B cell (primary cell): ENCODE measurements at regions not wholly inside any gene's neighbourhood (a gene's known extent, or its start where the extent isn't known, plus 50 kb on each side); places are given as distances from the start of the nearest gene placed in this dataset.

Source experiments
- ATAC-seq: fragments of 200-7000 bp; cut with Tn5 transposase; one replicate; pipeline ENCODE4 v1.10.0; 2021; ENCODE audit warnings: low read depth, mild to moderate bottlenecking, moderate number of reproducible peaks, moderate library complexity
- CTCF ChIA-PET: fragments of 350-600 bp; sonication (Branson Sonifier 250); formaldehyde crosslinking; loops from one replicate; lab custom pipeline; 2021; ENCODE audit warnings: antibody characterized with exemption, inconsistent platforms; lab: Charles Lee
- POLR2A ChIA-PET: fragments of 350-600 bp; sonication (Branson Sonifier 250); formaldehyde crosslinking; loops from one replicate; lab custom pipeline; 2021; ENCODE audit warnings: antibody characterized with exemption; lab: Charles Lee
- DNase-seq: peaks from one replicate; pipeline ENCODE4 v3.0.0; 2013
- H2AFZ ChIP-seq: 2 replicates; pipeline ENCODE4 v1.6.1; 2012; ENCODE audit warnings: mild to moderate bottlenecking, low read depth, low read length; ENCODE audit not compliant: insufficient read depth, poor library complexity, severe bottlenecking
- H3K27ac ChIP-seq, 2 donors: 1 replicate in 1 of 2; 2 replicates in 1 of 2; pipeline ENCODE4 v1.5.1; 2012 to 2013; ENCODE audit warnings: low read length in 2 of 2, mild to moderate bottlenecking in 2 of 2, moderate library complexity in 1 of 2
- H3K27me3 ChIP-seq, 4 experiments: fragments of 200-600 bp in 1 of 4; sonication (generic) in 1 of 4; replicated peaks in 1 of 4; 1 replicate in 2 of 4; 2 replicates in 2 of 4; pipeline versions ENCODE4 v1.6.1 to v1.7.0; 2013 to 2016; ENCODE audit warnings: low read length in 3 of 4, mild to moderate bottlenecking in 2 of 4, mixed read lengths in 1 of 4, moderate library complexity in 1 of 4; ENCODE audit not compliant: insufficient read depth in 4 of 4, control insufficient read depth in 3 of 4; ENCODE audit errors: control extremely low read depth in 1 of 4
- H3K36me3 ChIP-seq, 2 experiments: replicated peaks in 1 of 2; 1 replicate in 1 of 2; 2 replicates in 1 of 2; pipeline versions ENCODE4 v1.6.1 to v1.7.1; 2013; ENCODE audit warnings: low read length in 1 of 2; ENCODE audit not compliant: insufficient read depth in 2 of 2, control insufficient read depth in 1 of 2; ENCODE audit errors: control extremely low read depth in 1 of 2, extremely low read depth in 1 of 2
- H3K4me1 ChIP-seq, 2 donors: fragments of 200-600 bp in 1 of 2; sonication (generic) in 1 of 2; 1 replicate in 1 of 2; 2 replicates in 1 of 2; pipeline versions ENCODE4 v1.5.1 to v1.6.1; 2013 to 2017; ENCODE audit warnings: low read length in 2 of 2; ENCODE audit not compliant: control insufficient read depth in 2 of 2, insufficient read depth in 2 of 2
- H3K4me2 ChIP-seq: replicated peaks from 2 replicates; pipeline ENCODE3; 2012; ENCODE audit warnings: mild to moderate bottlenecking, low read depth, low read length; ENCODE audit not compliant: poor library complexity, severe bottlenecking
- H3K4me3 ChIP-seq, 5 experiments: fragments of 200-600 bp in 1 of 5; sonication (generic) in 1 of 5; 1 replicate in 3 of 5; 2 replicates in 2 of 5; pipeline versions ENCODE4 v1.5.1 to v1.7.0; 2011 to 2016; ENCODE audit warnings: low read length in 4 of 5, mild to moderate bottlenecking in 4 of 5, low read depth in 2 of 5, control low read depth in 1 of 5, moderate library complexity in 1 of 5; ENCODE audit not compliant: insufficient read depth in 1 of 5; ENCODE audit errors: control extremely low read depth in 1 of 5, extremely low read depth in 1 of 5
- H3K79me2 ChIP-seq: fragments of 200-600 bp; sonication (generic); one replicate; pipeline ENCODE4 v1.6.0; 2016; ENCODE audit warnings: low read length; ENCODE audit not compliant: control insufficient read depth, insufficient read depth
- H3K9ac ChIP-seq: fragments of 200-600 bp; sonication (generic); 2 replicates; pipeline ENCODE4 v1.6.1; 2017; ENCODE audit warnings: mild to moderate bottlenecking, low read length, moderate library complexity
- H3K9me3 ChIP-seq, 3 donors: one replicate each; pipeline versions ENCODE4 v1.6.1 to v1.7.1; 2013; ENCODE audit warnings: low read length in 2 of 3; ENCODE audit not compliant: control insufficient read depth in 2 of 3, insufficient read depth in 1 of 3; ENCODE audit errors: control extremely low read depth in 1 of 3
- H4K20me1 ChIP-seq: 2 replicates; pipeline ENCODE4 v1.6.0; 2012; ENCODE audit warnings: mild to moderate bottlenecking, low read length; ENCODE audit not compliant: insufficient read depth, control insufficient read depth, poor library complexity, severe bottlenecking
- H3K27ac Mint-ChIP-seq: one replicate; pipeline ENCODE4 v1.8.0; 2021; ENCODE audit warnings: mixed read lengths
- H3K27me3 Mint-ChIP-seq: one replicate; pipeline ENCODE4 v1.8.0; 2021; ENCODE audit warnings: mixed read lengths
- H3K4me1 Mint-ChIP-seq: one replicate; pipeline ENCODE4 v1.8.0; 2021; ENCODE audit warnings: mixed read lengths
- H3K4me3 Mint-ChIP-seq: one replicate; pipeline ENCODE4 v1.8.0; 2021; ENCODE audit warnings: mixed read lengths
- H3K9me3 Mint-ChIP-seq: one replicate; pipeline ENCODE4 v1.8.0; 2022; ENCODE audit warnings: mixed read lengths; ENCODE audit not compliant: insufficient read depth
- EZH2 ChIP-seq: IDR thresholded peaks from 2 replicates; pipeline ENCODE4 v1.6.1; 2012; ENCODE audit warnings: borderline replicate concordance, low read depth, mild to moderate bottlenecking, moderate library complexity, low read length; ENCODE audit not compliant: insufficient read depth, poor library complexity, severe bottlenecking
- WGBS: methylation state at CpG from one replicate; pipeline ENCODE4 v1.1.5; 2013; ENCODE audit warnings: missing lambda C conversion rate; ENCODE audit not compliant: insufficient coverage; 5-methylcytosine and 5-hydroxymethylcytosine counted together
- intact Hi-C: fragments of 100-400 bp; cut with micrococcal nuclease; formaldehyde crosslinking; loops from one replicate; pipeline ENCODE4 v1.10.0; 2022
- TF ChIP-seq, protein P1 (sequence below): fragments of 200-600 bp; IDR thresholded peaks from one replicate; pipeline ENCODE4 v1.8.0; 2022; ENCODE audit warnings: antibody characterized with exemption, mild to moderate bottlenecking

DNA sequence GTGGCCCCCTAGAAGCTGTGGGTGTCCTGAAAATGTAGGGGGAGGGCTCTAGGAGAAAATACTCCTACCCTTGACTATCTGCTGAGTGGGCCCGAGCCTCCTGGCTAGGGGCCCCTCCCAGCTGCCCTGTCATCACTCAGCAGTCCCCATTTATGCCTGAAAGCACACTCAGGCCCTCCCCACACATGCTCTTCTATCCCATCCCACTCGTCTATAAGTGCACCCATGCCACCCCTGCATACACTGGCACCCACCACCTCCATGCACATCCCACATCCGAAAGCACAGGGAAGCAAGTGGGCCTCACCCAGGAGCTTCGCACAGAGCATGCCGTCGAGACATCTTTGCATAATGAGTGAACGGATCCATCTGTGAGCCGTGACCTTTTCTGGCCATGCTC lies 80.4 kb upstream of the POU3F1 start:
- WGBS: 90% methylated on average over 8 of the region's 8 CpGs
- Histone ChIP-seq H3K36me3 (no peaks in the 10 kb centered on the region), H3K4me3 (no peak overlapping the region), H3K4me1 (no peaks in the 10 kb centered on the region), H4K20me1 (no peaks in the 10 kb centered on the region), H3K9ac (no peak overlapping the region), H2AFZ (no peak overlapping the region), H3K9me3 (no peaks in the 10 kb centered on the region), H3K27ac (no peak overlapping the region), H3K4me2 (no peak overlapping the region), H3K27me3 (peaks cover 0 to 8% (median 2%) of the 10 kb centered on the region in 4 experiments), H3K79me2 (no peaks in the 10 kb centered on the region)
- no peak overlapping the region for H3K4me3 Mint-ChIP-seq
- TF ChIP-seq, protein P1, sequence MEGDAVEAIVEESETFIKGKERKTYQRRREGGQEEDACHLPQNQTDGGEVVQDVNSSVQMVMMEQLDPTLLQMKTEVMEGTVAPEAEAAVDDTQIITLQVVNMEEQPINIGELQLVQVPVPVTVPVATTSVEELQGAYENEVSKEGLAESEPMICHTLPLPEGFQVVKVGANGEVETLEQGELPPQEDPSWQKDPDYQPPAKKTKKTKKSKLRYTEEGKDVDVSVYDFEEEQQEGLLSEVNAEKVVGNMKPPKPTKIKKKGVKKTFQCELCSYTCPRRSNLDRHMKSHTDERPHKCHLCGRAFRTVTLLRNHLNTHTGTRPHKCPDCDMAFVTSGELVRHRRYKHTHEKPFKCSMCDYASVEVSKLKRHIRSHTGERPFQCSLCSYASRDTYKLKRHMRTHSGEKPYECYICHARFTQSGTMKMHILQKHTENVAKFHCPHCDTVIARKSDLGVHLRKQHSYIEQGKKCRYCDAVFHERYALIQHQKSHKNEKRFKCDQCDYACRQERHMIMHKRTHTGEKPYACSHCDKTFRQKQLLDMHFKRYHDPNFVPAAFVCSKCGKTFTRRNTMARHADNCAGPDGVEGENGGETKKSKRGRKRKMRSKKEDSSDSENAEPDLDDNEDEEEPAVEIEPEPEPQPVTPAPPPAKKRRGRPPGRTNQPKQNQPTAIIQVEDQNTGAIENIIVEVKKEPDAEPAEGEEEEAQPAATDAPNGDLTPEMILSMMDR: no peak
- no peak for TF ChIP-seq EZH2
- no peak overlapping the region for H3K27ac Mint-ChIP-seq
- peaks cover 11% of the 10 kb centered on the region for H3K27me3 Mint-ChIP-seq
- no peak for DNase-seq
- H3K4me1 Mint-ChIP-seq: no peaks in the 10 kb centered on the region
- ChIA-PET POLR2A (no interaction called here), CTCF (interaction anchor here (0.6 kb wide), 1 partner anchor 1177 kb away, joined by 3 read pairs; no protein-coding TSS in a partner anchor)
- H3K9me3 Mint-ChIP-seq: no peaks in the 10 kb centered on the region
- intact Hi-C loops: no loop called here
- no peak for ATAC-seq

DNA sequence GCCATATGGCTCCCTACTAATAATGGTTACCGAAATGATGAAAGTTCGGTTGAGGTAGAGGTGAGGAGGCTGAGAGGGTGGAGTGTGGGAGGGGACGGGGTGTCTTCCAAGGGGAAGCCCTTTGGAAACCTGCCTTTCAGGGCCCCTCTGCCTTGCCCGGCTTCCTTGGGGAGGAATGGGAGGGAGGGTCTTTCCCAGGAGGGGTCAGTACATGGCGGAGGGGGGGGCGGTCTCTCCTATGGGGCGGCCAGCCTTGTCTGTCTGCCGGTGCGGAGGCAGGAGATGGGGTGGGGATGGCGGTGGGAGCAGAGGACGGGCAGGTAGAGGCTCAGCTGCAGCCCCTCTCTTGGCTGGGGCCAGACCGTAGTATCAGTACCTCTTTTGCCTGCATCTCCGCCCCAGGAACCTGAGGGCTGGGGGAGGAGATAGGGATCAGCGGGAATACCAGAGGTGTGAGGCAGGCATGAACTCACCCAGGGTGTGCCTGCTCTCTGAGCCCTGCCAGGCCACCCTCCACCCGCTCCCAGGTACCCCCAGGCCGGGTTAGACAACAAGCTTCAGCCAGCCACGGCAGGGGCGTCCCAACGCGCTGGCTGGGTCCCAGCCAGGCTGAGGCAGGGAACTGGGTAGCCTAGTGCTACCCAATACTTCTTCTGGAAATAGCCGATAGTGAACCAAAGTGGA lies 79.4 kb upstream of the POU3F1 start:
- no peaks in the 10 kb centered on the region for H4K20me1 ChIP-seq
- H2AFZ ChIP-seq: no peak overlapping the region
- no peaks in the 10 kb centered on the region for H3K4me1 Mint-ChIP-seq
- DNase-seq (no peak), ATAC-seq (no peak)
- H3K4me2 ChIP-seq: no peak overlapping the region
- no peak overlapping the region for H3K27ac Mint-ChIP-seq
- H3K27ac ChIP-seq: no peak overlapping the region
- ChIA-PET POLR2A (no interaction called here), CTCF (no interaction called here)
- no peak overlapping the region for H3K9ac ChIP-seq
- H3K9me3 Mint-ChIP-seq: no peaks in the 10 kb centered on the region
- no peak overlapping the region for H3K4me3 ChIP-seq
- H3K79me2 ChIP-seq: no peaks in the 10 kb centered on the region
- WGBS: 91% methylated on average over 18 of the region's 21 CpGs
- H3K36me3 ChIP-seq: no peaks in the 10 kb centered on the region
- intact Hi-C loops: no loop called here
- H3K27me3 ChIP-seq: peaks cover 0 to 3% (median 0%) of the 10 kb centered on the region in 4 experiments
- TF ChIP-seq, protein P1: no peak
- no peak for TF ChIP-seq EZH2
- no peaks in the 10 kb centered on the region for H3K9me3 ChIP-seq
- no peak overlapping the region for H3K4me3 Mint-ChIP-seq
- H3K27me3 Mint-ChIP-seq: peaks cover 4% of the 10 kb centered on the region
- H3K4me1 ChIP-seq: no peaks in the 10 kb centered on the region
